Vagina (tissue), 2 donors: ENCODE measurements at regions not wholly inside any gene's neighbourhood (a gene's known extent, or its start where the extent isn't known, plus 50 kb on each side); places are given as distances from the start of the nearest gene placed in this dataset.
A peak's percentile ranks its signal among the peaks of the same experiment; 100 is the strongest.

ENCODE experiments used
- DNase-seq, 2 donors: peaks; one replicate each; pipeline ENCODE4 v3.0.0-alpha.2; 2017; ENCODE audit errors: extremely low spot score in 2 of 2
- H3K27ac ChIP-seq: fragments of 200-600 bp; sonication (generic); one replicate; pipeline ENCODE4 v1.5.1; 2019
- H3K27me3 ChIP-seq: fragments of 200-600 bp; sonication (generic); one replicate; pipeline ENCODE4 v1.5.1; 2019
- H3K36me3 ChIP-seq, 2 donors: fragments of 200-600 bp; sonication (generic); one replicate each; pipeline ENCODE4 v1.5.1; 2017 to 2019
- H3K4me1 ChIP-seq: fragments of 200-600 bp; sonication (generic); one replicate; pipeline ENCODE4 v1.5.1; 2019
- H3K4me3 ChIP-seq, 2 donors: fragments of 200-600 bp; sonication (generic); 1 replicate in 1 of 2; 2 replicates in 1 of 2; pipeline ENCODE4 v1.5.1; 2016 to 2019
- H3K9me3 ChIP-seq: fragments of 200-600 bp; sonication (generic); one replicate; pipeline ENCODE4 v1.5.1; 2019
- POLR2A ChIP-seq, 2 donors: fragments of 450-650 bp; IDR thresholded peaks; one replicate each; pipeline ENCODE4 v1.6.1; 2017; ENCODE audit warnings: antibody characterized with exemption in 2 of 2, mild to moderate bottlenecking in 2 of 2, moderate library complexity in 2 of 2
- POLR2AphosphoS5 ChIP-seq, 2 donors: sonication (generic); formaldehyde crosslinking; IDR thresholded peaks; one replicate each; pipeline ENCODE4 v1.9.0; 2017; ENCODE audit warnings: antibody characterized with exemption in 2 of 2, mild to moderate bottlenecking in 2 of 2, low read depth in 1 of 2; ENCODE audit not compliant: insufficient read depth in 1 of 2
- intact Hi-C: fragments of 100-400 bp; cut with DNase I; formaldehyde crosslinking; loops from one replicate; pipeline ENCODE4 v1.15.1; 2023
- TF ChIP-seq, protein P1 (sequence below), 3 experiments: fragments of 450-650 bp in 2 of 3; fragments of 200-600 bp in 1 of 3; sonication (generic) in 1 of 3; IDR thresholded peaks; one replicate each; pipeline ENCODE4 v1.5.1; 2017 to 2019; ENCODE audit warnings: antibody characterized with exemption in 3 of 3, mild to moderate bottlenecking in 2 of 3, moderate library complexity in 2 of 3

DNA sequence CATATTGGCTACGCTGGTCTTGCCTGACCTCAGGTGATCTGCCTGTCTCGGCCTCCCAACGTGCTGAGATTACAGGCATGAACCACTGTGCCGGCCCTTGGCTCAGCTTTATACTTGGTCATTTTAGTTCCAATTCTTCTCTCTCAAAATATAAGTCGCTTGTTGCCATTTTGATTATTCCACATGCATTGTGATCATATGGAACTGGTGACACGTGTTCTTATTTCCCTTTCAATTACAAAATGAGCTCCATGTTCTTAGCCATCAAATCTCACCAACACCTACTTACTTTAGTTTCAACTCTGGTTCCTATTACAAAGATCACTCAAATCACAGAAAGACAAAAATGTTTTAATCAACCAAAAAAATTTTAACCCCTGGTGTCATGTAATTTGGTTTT is 1711.7 kb downstream of the TP53TG3F start:
- no peaks in the 10 kb centered on the region for H3K4me1 ChIP-seq
- H3K9me3 ChIP-seq, result no peaks in the 10 kb centered on the region
- DNase-seq, result no peak
- no peaks in the 10 kb centered on the region for H3K36me3 ChIP-seq
- H3K27ac ChIP-seq, result no peak overlapping the region
- H3K27me3 ChIP-seq, result no peaks in the 10 kb centered on the region
- TF ChIP-seq POLR2AphosphoS5 (IDR thresholded peaks at IDR 0.05; ENCODE audit: insufficient read depth in 1 of 2, low read depth in 1 of 2) (no peak), POLR2A (IDR thresholded peaks at IDR 0.05) (no peak)
- TF ChIP-seq, protein P1, sequence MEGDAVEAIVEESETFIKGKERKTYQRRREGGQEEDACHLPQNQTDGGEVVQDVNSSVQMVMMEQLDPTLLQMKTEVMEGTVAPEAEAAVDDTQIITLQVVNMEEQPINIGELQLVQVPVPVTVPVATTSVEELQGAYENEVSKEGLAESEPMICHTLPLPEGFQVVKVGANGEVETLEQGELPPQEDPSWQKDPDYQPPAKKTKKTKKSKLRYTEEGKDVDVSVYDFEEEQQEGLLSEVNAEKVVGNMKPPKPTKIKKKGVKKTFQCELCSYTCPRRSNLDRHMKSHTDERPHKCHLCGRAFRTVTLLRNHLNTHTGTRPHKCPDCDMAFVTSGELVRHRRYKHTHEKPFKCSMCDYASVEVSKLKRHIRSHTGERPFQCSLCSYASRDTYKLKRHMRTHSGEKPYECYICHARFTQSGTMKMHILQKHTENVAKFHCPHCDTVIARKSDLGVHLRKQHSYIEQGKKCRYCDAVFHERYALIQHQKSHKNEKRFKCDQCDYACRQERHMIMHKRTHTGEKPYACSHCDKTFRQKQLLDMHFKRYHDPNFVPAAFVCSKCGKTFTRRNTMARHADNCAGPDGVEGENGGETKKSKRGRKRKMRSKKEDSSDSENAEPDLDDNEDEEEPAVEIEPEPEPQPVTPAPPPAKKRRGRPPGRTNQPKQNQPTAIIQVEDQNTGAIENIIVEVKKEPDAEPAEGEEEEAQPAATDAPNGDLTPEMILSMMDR (IDR thresholded peaks at IDR 0.05), result no peak
- no peak overlapping the region for H3K4me3 ChIP-seq
- intact Hi-C loops, result no loop called here

DNA sequence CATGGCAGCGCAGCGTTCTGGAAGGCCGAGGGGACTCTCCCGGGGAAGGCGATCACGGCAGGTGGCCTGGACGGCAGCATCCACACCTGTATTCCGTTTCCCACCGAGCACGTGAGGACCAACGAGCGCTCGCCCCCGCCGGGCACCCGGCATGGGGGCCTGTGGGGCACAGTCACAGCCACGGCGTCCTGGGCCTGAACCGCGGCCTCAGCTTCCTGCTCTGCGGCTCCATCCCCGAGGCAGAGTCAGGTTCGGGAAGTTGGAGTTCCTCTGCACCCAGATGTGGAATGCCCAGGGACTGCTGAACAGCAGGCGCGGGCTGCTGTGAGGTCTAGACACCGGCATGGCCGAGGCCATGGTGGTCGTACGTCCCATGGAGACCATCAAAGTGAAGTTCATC is 1713.9 kb downstream of the TP53TG3F start:
- intact Hi-C loops, result no loop called here
- no peak overlapping the region for H3K4me3 ChIP-seq
- H3K27me3 ChIP-seq, result no peaks in the 10 kb centered on the region
- TF ChIP-seq POLR2A (IDR thresholded peaks at IDR 0.05) (no peak), POLR2AphosphoS5 (IDR thresholded peaks at IDR 0.05; ENCODE audit: insufficient read depth in 1 of 2, low read depth in 1 of 2) (no peak)
- TF ChIP-seq, protein P1 (IDR thresholded peaks at IDR 0.05), result no peak
- peak in 1 of 2 donors; percentile 87 for DNase-seq
- H3K4me1 ChIP-seq, result no peaks in the 10 kb centered on the region
- no peaks in the 10 kb centered on the region for H3K36me3 ChIP-seq
- H3K9me3 ChIP-seq, result no peaks in the 10 kb centered on the region
- H3K27ac ChIP-seq, result no peak overlapping the region

DNA sequence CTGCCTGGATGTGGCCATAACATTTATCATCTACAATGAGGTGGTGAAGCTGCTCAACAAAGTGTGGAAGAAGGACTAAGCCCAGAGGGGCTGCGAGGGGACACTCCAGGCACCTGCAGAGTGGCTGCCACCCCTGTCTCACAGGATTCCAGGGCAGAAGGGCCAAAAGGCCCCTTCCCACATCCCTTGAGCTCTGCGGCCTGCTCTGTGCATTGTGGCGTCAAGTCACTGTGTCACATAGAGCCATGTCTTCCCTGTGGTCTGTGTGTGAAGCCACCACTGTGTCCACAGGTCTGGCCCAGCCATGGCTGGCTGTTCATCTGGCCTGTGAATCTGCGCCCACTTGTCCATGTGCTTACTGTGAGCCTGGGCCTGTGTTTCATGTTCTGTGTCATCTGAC is 1714.6 kb downstream of the TP53TG3F start:
- Histone ChIP-seq H3K4me3 (no peak overlapping the region), H3K4me1 (no peaks in the 10 kb centered on the region), H3K27me3 (no peaks in the 10 kb centered on the region), H3K27ac (no peak overlapping the region), H3K36me3 (no peaks in the 10 kb centered on the region), H3K9me3 (no peaks in the 10 kb centered on the region)
- TF ChIP-seq, protein P1 (IDR thresholded peaks at IDR 0.05), result no peak
- TF ChIP-seq POLR2AphosphoS5 (IDR thresholded peaks at IDR 0.05; ENCODE audit: insufficient read depth in 1 of 2, low read depth in 1 of 2) (no peak), POLR2A (IDR thresholded peaks at IDR 0.05) (no peak)
- intact Hi-C loops, result no loop called here
- DNase-seq, result no peak

DNA sequence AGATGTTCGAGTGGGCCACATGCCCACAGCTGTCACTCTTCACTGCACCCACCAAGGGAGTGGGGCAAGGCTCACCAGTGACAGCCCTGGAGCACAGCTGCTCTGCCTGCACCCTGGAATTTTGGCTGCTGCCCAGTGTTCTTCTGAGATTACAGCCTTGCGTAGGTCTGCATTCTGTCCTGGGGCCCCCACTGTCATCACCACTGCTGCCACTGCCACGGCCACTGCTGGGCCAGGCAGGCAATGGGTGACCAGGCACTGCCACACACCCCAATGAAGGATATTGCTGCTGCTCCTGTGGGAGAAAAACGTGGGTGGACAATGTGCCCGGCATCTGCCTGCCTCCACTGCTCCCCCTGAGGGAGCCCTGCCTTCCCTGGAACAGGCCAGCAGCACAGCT is 1717.0 kb downstream of the TP53TG3F start:
- Histone ChIP-seq H3K36me3 (no peaks in the 10 kb centered on the region), H3K4me3 (no peak overlapping the region), H3K4me1 (no peaks in the 10 kb centered on the region), H3K9me3 (no peaks in the 10 kb centered on the region), H3K27me3 (no peaks in the 10 kb centered on the region), H3K27ac (no peak overlapping the region)
- intact Hi-C loops, result no loop called here
- TF ChIP-seq POLR2AphosphoS5 (IDR thresholded peaks at IDR 0.05; ENCODE audit: insufficient read depth in 1 of 2, low read depth in 1 of 2) (no peak), POLR2A (IDR thresholded peaks at IDR 0.05) (no peak)
- TF ChIP-seq, protein P1 (IDR thresholded peaks at IDR 0.05), result no peak
- no peak for DNase-seq

DNA sequence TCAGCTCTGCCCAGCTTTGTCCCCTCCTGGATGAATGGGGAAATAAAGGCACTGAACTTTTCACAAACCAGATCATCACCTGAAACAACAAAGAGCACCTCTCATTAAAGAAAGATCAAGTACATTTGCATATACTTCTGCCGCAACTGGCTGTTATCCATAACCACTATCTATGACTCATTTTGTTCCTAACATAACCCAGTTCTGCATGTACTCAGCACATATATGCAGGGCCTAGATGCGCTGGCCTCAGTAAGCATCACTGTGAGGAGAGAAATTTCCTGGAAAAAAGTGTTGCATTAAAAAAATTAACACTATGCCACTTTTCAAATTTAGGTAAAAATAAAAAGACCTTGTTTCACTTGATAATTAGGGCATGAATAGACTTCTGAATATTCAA is 1718.4 kb downstream of the TP53TG3F start:
- no peaks in the 10 kb centered on the region for H3K4me1 ChIP-seq
- no peaks in the 10 kb centered on the region for H3K36me3 ChIP-seq
- no peaks in the 10 kb centered on the region for H3K9me3 ChIP-seq
- no peak overlapping the region for H3K4me3 ChIP-seq
- TF ChIP-seq POLR2AphosphoS5 (IDR thresholded peaks at IDR 0.05; ENCODE audit: insufficient read depth in 1 of 2, low read depth in 1 of 2) (no peak), POLR2A (IDR thresholded peaks at IDR 0.05) (no peak)
- TF ChIP-seq, protein P1 (IDR thresholded peaks at IDR 0.05), result no peak
- intact Hi-C loops, result no loop called here
- H3K27ac ChIP-seq, result no peak overlapping the region
- DNase-seq, result no peak
- H3K27me3 ChIP-seq, result no peaks in the 10 kb centered on the region
